NT2/D1 (cell line): ENCODE measurements at regions not wholly inside any gene's neighbourhood (a gene's known extent, or its start where the extent isn't known, plus 50 kb on each side); places are given as distances from the start of the nearest gene placed in this dataset.

ENCODE experiments used
- YY1 ChIP-seq: IDR thresholded peaks from 2 replicates; pipeline ENCODE4 v1.6.1; 2011; ENCODE audit not compliant: insufficient read length, insufficient read depth
- ZNF274 ChIP-seq: IDR thresholded peaks from 2 replicates; pipeline ENCODE4 v1.6.1; 2011; ENCODE audit warnings: mild to moderate bottlenecking, low read depth, low read length

DNA sequence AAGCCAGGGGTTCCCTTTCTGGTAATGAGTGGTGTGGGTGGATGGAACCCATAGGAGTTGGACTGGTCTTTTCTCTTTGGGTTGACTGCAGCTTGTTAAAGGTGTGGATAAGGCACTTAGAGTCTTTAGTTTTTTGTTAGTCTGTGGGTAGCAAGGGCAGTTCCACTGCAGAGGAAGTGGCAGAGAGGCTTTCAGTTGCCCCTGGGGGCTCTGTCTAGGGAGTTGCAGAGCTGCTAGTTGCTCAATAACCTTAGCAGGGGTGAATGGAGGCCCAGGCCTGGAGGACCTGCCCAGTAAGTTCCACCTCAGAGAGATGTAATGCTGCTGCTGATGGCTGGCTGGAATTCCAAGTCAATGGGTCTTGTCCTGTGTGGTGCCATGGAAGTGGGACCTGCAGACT is 282.6 kb upstream of the NDST4 start:
- TF ChIP-seq ZNF274: no peak
- TF ChIP-seq YY1: no peak
